ENCODE measurements at regions not wholly inside any gene's neighbourhood (a gene's known extent, or its start where the extent isn't known, plus 50 kb on each side); places are given as distances from the start of the nearest gene placed in this dataset.

GRCh38 chr7:108997480-108997879, 427.8 kb downstream of the DNAJB9 start:
- no peak overlapping the region for H3K4me2 ChIP-seq (ENCODE audit: insufficient read depth, low read length)
- no peaks in the 10 kb centered on the region for H3K79me2 ChIP-seq (ENCODE audit: insufficient read depth, low read length)
- H3K9me3 ChIP-seq (ENCODE audit: low read depth, low read length), result no peaks in the 10 kb centered on the region
- no peaks in the 10 kb centered on the region for H3K36me3 ChIP-seq (ENCODE audit: insufficient read depth, low read length)
- TF ChIP-seq CTCF (IDR thresholded peaks at IDR 0.05; ENCODE audit: extremely low read depth, low read depth, low read length), result no peak
- H4K20me1 ChIP-seq (ENCODE audit: insufficient read depth, low read length), result no peaks in the 10 kb centered on the region
- no peak overlapping the region for H3K4me3 ChIP-seq (ENCODE audit: insufficient read depth, low read length)
- no peaks in the 10 kb centered on the region for H3K4me1 ChIP-seq (ENCODE audit: insufficient read depth, low read length)
- no peak for DNase-seq (ENCODE audit: insufficient read length, low spot score, missing footprints)
- H3K27ac ChIP-seq (ENCODE audit: low read depth, low read length), result no peak overlapping the region
- no peak overlapping the region for H2AFZ ChIP-seq (ENCODE audit: low read length)
- no peaks in the 10 kb centered on the region for H3K27me3 ChIP-seq (ENCODE audit: insufficient read depth, low read length)

GRCh38 chr7:109003742-109004141, 434.1 kb downstream of the DNAJB9 start:
- Histone ChIP-seq H4K20me1 (ENCODE audit: insufficient read depth, low read length) (no peaks in the 10 kb centered on the region), H2AFZ (ENCODE audit: low read length) (no peak overlapping the region), H3K4me3 (ENCODE audit: insufficient read depth, low read length) (no peak overlapping the region), H3K79me2 (ENCODE audit: insufficient read depth, low read length) (no peaks in the 10 kb centered on the region), H3K27ac (ENCODE audit: low read depth, low read length) (no peak overlapping the region), H3K4me1 (ENCODE audit: insufficient read depth, low read length) (no peaks in the 10 kb centered on the region), H3K36me3 (ENCODE audit: insufficient read depth, low read length) (no peaks in the 10 kb centered on the region), H3K27me3 (ENCODE audit: insufficient read depth, low read length) (no peaks in the 10 kb centered on the region), H3K9me3 (ENCODE audit: low read depth, low read length) (no peaks in the 10 kb centered on the region), H3K4me2 (ENCODE audit: insufficient read depth, low read length) (no peak overlapping the region)
- no peak for DNase-seq (ENCODE audit: insufficient read length, low spot score, missing footprints)
- no peak for TF ChIP-seq CTCF (IDR thresholded peaks at IDR 0.05; ENCODE audit: extremely low read depth, low read depth, low read length)

GRCh38 chr7:109009636-109010035, 440.0 kb downstream of the DNAJB9 start:
- no peak overlapping the region for H3K27ac ChIP-seq (ENCODE audit: low read depth, low read length)
- no peaks in the 10 kb centered on the region for H3K9me3 ChIP-seq (ENCODE audit: low read depth, low read length)
- no peak overlapping the region for H3K4me3 ChIP-seq (ENCODE audit: insufficient read depth, low read length)
- H3K79me2 ChIP-seq (ENCODE audit: insufficient read depth, low read length), result no peaks in the 10 kb centered on the region
- no peaks in the 10 kb centered on the region for H3K36me3 ChIP-seq (ENCODE audit: insufficient read depth, low read length)
- TF ChIP-seq CTCF (IDR thresholded peaks at IDR 0.05; ENCODE audit: extremely low read depth, low read depth, low read length), result no peak
- DNase-seq (ENCODE audit: insufficient read length, low spot score, missing footprints), result peak; percentile 3
- H2AFZ ChIP-seq (ENCODE audit: low read length), result no peak overlapping the region
- no peaks in the 10 kb centered on the region for H3K27me3 ChIP-seq (ENCODE audit: insufficient read depth, low read length)
- H3K4me1 ChIP-seq (ENCODE audit: insufficient read depth, low read length), result no peaks in the 10 kb centered on the region
- no peaks in the 10 kb centered on the region for H4K20me1 ChIP-seq (ENCODE audit: insufficient read depth, low read length)
- H3K4me2 ChIP-seq (ENCODE audit: insufficient read depth, low read length), result no peak overlapping the region

- TF ChIP-seq CTCF (IDR thresholded peaks at IDR 0.05; ENCODE audit: extremely low read depth, low read depth, low read length), result no peak
- H3K27ac ChIP-seq (ENCODE audit: low read depth, low read length), result no peak overlapping the region
- no peak overlapping the region for H3K4me2 ChIP-seq (ENCODE audit: insufficient read depth, low read length)
- H3K36me3 ChIP-seq (ENCODE audit: insufficient read depth, low read length), result no peaks in the 10 kb centered on the region
- H2AFZ ChIP-seq (ENCODE audit: low read length), result no peak overlapping the region
- no peaks in the 10 kb centered on the region for H4K20me1 ChIP-seq (ENCODE audit: insufficient read depth, low read length)
- no peaks in the 10 kb centered on the region for H3K27me3 ChIP-seq (ENCODE audit: insufficient read depth, low read length)
- H3K9me3 ChIP-seq (ENCODE audit: low read depth, low read length), result peaks cover 4% of the 10 kb centered on the region
- no peaks in the 10 kb centered on the region for H3K4me1 ChIP-seq (ENCODE audit: insufficient read depth, low read length)
- DNase-seq (ENCODE audit: insufficient read length, low spot score, missing footprints), result no peak
- no peak overlapping the region for H3K4me3 ChIP-seq (ENCODE audit: insufficient read depth, low read length)
- H3K79me2 ChIP-seq (ENCODE audit: insufficient read depth, low read length), result no peaks in the 10 kb centered on the region
Measured at GRCh38 chr7:109020251-109020650, 450.6 kb downstream of the DNAJB9 start.
